GM15510 (cell line): ENCODE measurements at regions not wholly inside any gene's neighbourhood (a gene's known extent, or its start where the extent isn't known, plus 50 kb on each side); places are given as distances from the start of the nearest gene placed in this dataset.

Source experiments
- POLR2A ChIP-seq: IDR thresholded peaks from 3 replicates; pipeline ENCODE4 v1.6.1; 2011; ENCODE audit warnings: borderline replicate concordance; ENCODE audit not compliant: insufficient read length; ENCODE audit errors: extremely low read depth

DNA sequence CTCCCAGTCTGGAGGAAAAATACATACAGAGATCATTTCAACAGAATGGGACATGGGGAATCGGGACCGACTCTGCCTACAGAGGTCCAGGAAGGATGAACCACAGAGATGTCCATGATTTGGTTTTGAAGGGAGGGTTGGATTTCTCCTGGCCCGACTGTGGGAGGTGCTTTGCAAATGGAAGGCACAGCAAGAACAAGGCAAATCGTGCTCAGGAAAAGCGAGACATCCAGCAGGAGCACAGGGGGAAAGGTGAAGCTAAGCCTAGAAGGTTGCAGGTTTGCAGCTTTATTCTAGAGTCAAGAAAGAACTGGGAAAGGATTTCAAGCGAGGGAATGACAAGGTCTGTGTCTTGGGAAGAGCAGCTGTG lies 181.9 kb downstream of the OPA1 start:
- no peak for TF ChIP-seq POLR2A

DNA sequence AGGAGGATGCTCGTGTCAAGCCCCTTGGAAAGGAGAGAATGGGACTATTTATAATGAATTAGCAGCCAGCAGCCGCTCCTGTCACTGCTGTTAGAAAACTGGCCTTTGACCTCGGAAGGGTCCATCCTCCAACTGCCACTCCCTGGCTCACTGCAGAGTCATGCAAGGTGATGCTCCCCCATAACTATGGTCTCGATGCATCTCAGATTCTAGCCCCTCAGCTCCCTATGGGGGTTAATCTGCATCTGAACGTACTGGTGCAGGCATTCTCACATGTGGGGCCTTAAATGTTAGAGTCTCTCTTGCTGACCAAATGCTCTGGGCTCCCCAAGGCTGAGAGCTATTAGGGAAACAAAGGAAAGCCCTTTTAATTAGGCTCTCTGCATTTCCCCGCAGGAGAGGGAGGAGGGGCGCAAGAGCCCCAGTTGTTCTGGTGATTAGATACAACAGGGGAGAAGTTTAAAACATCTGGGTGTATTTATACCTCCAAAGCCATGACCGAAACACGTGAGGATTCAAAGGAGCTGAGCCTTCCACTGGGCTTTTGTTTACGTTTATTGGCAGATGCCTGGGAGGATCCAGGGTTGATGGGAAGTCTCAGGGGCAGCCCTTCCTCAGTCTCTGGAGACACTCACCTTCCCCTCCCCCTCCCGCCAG lies 182.5 kb downstream of the OPA1 start:
- TF ChIP-seq POLR2A: no peak

DNA sequence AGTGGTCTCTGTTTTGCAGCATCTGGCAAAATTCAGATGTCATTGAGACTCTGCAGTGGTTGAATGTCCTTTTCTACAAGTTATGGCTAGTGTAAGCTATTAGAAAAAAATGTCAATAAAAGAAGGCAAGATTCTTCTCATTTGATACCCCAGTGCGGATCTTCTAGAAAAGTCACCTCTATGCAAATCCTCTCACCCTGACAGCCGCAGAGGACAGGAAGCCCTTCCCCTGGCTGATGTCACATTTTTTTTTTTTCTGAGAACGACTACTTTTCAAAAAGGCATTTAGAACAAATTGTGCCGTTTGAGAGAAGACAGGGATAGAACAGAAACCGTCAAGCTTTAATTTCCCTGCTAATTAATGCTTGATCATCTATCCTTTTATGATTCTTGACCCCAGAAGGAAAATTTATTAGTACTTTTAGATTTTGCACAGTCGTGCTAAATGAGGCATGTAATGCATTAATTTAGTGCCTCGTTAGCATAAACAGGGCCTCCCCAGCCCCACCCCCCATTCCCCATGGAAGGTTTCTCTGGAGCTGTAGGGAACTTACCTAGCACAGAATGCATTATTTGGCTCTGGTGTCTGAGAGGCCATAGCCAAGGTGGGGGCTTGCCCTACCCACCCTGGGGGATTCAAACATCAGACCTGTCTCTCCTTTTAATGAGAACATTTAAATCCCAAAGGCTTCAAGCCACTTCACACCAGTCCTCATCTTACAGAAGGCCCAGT lies 183.8 kb downstream of the OPA1 start:
- TF ChIP-seq POLR2A: no peak

DNA sequence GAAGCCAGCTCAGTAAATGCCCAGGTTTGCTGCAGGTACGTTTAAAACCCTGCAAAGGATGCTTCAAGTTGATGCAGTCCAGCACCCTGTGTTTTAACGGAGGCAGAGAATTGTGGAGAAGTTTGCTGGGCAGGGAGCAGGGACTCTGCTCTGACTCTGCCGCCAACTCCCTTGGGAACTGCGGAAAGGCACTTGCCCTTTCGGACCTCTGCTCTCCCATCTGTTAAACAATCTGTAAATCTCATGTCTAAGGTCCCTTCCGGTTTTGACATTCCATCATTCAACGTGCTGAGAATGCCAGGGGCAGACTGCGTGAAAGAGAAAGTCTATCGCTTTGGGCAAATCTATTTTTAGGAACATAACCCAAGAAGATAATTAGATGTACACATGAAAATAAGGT lies 184.5 kb downstream of the OPA1 start:
- no peak for TF ChIP-seq POLR2A

DNA sequence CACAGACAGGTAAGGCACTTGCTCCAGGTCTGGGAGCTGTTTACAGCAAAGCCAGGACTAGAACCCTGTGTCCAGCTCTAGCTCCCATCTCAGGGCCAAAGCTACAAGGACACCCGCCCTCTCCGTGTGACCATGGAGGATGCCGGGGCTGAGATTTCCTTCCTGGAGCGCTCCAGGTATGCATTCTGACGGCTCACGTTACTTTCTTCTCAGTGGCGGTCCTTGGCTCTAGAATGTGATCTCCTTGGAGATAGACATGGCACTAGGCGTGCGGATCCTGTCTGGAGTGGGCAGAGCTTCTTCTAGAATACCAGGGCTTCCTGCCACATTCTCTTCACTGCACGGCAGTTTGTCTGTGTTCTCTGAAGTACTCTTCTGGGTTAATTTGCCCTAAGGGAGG lies 185.7 kb downstream of the OPA1 start:
- TF ChIP-seq POLR2A: no peak

DNA sequence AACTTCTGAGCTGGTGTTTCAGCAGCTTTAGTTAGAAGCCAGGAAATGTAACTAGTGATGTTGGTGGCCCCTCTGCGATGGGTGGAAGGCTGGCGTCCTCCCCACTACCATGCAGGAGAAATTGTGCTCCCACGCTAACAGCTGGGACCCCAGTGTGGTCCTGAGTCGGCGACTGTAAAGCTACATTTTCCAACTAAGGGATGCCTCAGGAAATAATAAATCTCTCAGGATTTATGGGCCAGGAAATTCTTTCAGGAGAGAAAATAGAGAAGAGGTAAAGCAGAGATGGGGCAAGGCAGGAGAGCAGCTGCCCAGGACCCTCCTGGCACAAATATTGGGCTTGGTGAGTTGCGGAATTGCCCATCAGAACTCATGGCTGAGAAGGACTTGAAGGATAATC lies 186.9 kb downstream of the OPA1 start:
- no peak for TF ChIP-seq POLR2A

DNA sequence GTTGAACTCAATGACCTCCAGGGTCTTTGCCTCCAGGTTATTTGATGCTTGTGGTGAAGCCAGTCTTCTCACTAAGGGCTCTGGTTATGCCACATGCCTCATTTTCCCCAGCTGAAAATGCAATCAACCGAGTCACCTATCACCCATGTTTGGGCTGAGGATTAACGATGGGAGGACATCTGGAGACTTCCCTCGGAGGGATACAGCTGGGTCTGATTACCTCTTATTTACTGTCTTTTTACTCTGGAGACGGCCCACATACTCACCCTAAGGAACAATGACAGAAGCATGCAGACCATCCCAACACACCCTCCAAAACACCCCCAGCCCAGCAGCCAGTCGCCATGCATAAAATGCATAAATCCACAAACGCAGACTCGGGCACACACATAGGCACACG lies 187.4 kb downstream of the OPA1 start:
- TF ChIP-seq POLR2A: no peak

DNA sequence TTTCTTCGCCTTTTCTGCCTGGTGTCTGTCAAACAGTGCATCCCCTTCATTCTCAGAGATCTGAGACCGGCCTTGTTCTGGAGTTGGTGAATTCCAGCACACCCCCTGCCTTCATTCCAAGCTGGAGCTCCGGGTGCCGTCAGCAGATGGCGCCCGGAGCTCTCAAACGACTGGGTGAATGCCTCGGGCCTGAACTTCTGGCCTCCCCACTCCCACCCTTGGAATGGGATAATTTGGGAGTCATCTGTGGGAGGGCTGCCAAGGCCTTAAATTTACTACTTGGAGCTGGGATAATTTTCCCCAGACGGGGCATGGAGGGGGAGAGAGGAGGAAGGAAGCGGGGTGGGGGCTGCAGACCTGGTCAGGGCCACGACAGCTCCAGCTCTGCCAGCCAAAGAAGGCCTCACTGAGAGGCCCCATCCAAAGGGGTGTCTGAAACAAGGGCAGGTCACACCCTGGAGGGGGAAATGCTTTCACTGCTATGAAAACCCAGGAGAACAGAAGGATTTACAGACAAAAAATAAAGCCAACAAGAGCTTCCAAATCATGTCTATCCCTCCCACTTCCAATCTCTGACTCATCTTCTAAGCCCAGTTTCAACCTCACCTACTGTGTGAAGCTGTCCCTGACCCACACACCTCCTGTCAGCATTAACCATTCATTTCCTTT lies 187.9 kb downstream of the OPA1 start:
- no peak for TF ChIP-seq POLR2A

DNA sequence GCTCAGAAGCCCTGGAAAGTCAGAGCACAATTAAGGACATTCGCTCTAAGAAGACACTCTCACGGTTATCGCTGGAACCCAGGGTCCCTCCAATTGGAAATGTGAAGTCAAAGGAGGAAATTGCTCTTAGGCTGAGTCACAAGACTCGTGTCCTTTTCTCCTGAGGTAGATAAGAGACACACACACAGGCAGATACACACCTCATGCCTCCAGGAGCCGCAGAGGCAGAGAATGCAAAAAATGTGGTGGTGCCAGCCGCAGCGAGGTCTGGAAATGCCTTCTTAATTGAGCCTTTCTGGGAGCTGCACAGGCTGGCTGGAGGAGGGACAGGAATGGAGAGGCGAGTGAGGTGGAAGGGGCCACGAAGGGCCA lies 189.3 kb downstream of the OPA1 start:
- no peak for TF ChIP-seq POLR2A

DNA sequence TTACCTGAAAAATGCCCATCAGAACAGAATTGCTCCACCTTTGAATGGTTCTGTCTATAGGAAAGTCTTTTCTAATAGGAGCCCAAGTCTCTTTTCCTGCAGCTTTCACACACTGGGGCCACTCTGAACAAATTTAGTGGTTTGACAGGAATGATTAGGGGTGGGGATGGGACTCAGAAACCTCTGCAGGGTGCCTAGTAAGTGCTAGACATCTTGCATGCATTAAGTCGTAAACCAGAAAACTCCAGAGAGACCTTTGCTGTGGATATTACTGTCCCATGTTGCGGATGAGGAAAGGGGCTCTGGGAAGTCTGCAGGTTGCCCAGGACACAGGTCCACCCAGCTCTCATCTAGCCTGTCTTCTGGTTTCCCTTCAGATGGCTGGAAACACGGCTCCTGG lies 189.7 kb downstream of the OPA1 start:
- no peak for TF ChIP-seq POLR2A

DNA sequence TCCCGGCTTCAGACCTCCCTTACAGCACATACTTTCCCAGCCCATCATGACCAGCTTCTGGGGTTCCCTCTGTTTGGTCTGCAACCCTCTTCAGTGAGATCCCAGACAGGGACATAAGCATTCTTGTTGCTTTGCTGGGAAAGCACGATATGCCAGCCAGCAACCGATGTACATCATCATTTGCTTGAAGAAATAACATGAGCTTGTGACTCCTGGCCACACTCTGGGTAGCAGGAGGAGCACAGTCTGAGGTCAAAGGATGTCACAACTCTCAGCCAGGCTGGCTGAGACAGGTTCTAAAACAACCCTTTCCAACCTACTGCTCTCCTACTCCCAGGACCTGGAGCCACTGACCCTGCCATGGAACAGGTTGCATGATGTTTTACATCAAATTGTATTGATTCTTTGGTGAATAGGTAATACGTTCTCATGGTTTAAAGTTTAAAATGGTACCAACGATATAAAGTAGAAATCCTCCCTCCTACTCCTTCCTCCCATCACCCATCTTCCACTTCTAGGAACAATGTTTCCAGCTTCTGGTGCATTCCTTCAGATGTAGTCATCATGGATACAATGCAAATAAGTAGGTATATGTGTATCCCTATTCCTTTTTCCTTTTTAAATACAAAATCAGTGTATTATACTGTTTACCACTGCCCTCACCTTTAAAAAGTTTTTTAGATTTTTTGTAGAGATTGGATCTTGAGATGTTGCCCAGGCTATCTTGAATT lies 190.3 kb downstream of the OPA1 start:
- TF ChIP-seq POLR2A: no peak

DNA sequence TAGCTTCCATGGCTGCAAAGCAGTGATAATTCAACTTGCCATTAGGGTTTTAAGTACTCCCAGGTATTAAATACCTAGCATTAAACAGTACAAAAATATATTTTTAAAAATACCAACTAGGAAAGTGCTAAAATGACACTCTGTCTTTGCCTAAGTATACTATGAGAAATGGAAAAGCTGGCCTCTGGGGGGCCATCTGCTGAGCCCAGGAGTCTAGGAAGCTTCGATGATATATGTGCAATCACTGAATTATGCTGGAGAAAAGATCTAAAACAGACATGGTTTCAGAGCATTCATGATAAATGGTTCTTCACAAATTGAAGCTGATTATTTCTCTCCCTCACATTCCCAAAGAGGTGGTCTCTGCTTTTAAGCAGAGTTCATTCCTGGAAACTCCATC lies 191.8 kb downstream of the OPA1 start:
- no peak for TF ChIP-seq POLR2A

DNA sequence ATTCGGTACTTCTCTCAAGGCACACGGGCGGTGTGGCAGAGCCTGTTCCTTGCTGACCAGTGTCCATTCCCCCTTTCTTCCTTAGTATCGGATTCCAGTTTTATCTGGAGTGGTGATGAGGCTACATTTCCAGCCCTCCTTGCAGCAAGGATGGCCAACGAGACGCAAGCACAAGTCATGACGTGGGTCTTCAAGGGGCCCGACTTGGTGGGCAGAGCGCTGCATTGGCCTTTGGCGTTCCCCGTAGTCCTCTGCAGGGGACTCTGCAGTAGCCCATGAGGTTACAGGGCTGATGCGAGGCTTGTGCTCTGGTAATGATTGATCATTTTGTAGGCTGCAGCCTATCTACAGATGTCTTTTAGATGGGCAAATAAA lies 194.5 kb downstream of the OPA1 start:
- TF ChIP-seq POLR2A: no peak

DNA sequence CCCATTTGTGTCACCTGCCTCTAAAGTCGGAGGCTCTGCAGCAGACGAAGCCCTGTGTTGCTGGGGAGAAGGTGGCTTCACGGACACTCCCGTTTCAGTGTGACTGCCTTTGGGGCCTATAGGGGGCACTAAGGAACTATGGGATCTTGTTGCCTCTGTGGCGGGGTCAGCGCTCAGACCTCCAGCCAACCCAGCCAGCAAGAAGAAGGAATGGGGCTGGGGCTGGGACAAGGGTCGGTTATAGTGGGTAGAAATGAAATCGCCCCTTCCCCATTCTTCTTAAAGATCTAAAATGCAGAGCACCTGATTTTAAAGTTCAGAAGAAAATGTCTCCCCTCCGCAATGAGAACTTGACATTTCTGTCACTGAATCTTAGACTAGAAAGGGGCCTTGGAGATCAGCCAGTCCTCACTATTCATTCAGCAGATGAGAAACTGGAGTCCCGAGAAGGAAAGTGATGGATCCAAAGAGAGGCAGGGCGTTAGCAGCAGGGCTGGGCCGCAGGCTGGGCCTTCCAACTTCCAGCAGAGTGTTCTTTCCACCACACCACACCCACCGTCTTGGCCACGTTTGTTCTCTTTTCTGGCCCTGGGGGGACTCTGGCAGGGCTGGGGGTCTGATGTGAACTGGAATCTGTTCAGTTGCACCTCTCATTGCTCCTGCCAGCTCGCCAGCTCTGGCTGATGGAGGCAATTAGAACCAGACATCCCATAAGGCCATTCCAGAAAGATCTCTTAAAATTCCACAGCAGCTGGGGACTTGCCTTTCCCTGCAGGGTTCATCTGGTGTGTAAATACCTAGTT lies 195.4 kb downstream of the OPA1 start:
- TF ChIP-seq POLR2A: no peak

DNA sequence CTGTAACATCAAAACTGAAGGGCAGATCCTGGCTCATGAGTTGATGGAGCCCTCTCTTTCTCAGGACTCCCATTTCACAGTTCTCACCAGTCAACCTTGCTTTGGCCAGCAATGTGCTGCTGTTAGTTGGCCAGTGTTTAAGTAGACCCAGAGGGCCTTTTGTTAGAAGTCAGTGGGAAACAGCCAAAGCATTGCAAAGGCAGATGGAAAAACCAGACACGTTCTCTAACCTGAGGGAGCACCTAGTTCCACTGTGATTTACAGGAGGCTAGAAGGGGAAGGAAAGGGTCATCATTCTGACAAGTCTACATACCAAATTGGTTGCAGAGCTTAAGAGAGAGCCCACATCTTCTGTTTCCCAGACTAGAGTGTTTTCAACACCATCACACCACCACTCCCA lies 196.4 kb downstream of the OPA1 start:
- TF ChIP-seq POLR2A: no peak
